Colonic mucosa (tissue), 4 donors: ENCODE measurements at regions not wholly inside any gene's neighbourhood (a gene's known extent, or its start where the extent isn't known, plus 50 kb on each side); places are given as distances from the start of the nearest gene placed in this dataset.

ENCODE experiments used
- DNase-seq: peaks from one replicate; pipeline ENCODE4 v3.0.0-alpha.2; 2020
- H3K27ac ChIP-seq: fragments of 200-600 bp; one replicate; pipeline ENCODE4 v1.8.0; 2021
- H3K27me3 ChIP-seq: fragments of 200-600 bp; one replicate; pipeline ENCODE4 v1.8.0; 2021
- H3K36me3 ChIP-seq: fragments of 200-600 bp; one replicate; pipeline ENCODE4 v1.8.0; 2021
- H3K4me1 ChIP-seq: fragments of 200-600 bp; one replicate; pipeline ENCODE4 v1.8.0; 2021; ENCODE audit warnings: mild to moderate bottlenecking
- H3K4me3 ChIP-seq: fragments of 200-600 bp; one replicate; pipeline ENCODE4 v1.8.0; 2021
- H3K9ac ChIP-seq, 2 donors: one replicate each; pipeline ENCODE4 v1.7.0; 2013; ENCODE audit warnings: control low read depth in 2 of 2, low read depth in 2 of 2, low read length in 2 of 2
- H3K9me3 ChIP-seq: fragments of 200-600 bp; one replicate; pipeline ENCODE4 v1.8.0; 2021
- intact Hi-C: fragments of 100-400 bp; cut with DNase I; formaldehyde crosslinking; loops from one replicate; pipeline ENCODE4 v1.14.1; 2022
- TF ChIP-seq, protein P1 (sequence below): fragments of 200-600 bp; IDR thresholded peaks from one replicate; pipeline ENCODE4 v1.8.0; 2022; ENCODE audit warnings: antibody characterized with exemption, mild to moderate bottlenecking
- donor health status: healthy.
- donor health status: DM: no; HTN: no; CAD: no.
- donor health status: DM: no; HTN: no; CAD: no.

DNA sequence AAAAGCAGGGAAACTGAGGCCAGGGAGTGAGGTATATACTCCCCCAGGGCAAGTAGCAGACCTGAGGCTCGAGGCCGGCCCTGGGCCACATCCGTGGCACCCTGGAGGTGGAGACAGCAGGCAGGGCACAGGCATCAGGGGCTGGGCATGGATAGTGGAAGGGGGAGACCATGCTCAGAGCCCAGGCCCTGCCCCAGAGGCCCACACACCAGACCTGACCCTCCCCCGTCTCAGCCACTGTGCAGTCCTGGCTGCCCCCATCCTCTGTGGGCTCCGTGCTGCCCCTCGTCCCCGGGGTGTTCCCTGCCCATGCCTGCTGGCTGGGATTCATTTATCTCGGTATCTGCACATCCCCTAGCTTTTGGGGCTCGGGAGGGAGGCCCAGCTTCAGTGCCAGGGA, 103.1 kb upstream of the NKX1-1 start:
- DNase-seq, result no peak
- TF ChIP-seq, protein P1, sequence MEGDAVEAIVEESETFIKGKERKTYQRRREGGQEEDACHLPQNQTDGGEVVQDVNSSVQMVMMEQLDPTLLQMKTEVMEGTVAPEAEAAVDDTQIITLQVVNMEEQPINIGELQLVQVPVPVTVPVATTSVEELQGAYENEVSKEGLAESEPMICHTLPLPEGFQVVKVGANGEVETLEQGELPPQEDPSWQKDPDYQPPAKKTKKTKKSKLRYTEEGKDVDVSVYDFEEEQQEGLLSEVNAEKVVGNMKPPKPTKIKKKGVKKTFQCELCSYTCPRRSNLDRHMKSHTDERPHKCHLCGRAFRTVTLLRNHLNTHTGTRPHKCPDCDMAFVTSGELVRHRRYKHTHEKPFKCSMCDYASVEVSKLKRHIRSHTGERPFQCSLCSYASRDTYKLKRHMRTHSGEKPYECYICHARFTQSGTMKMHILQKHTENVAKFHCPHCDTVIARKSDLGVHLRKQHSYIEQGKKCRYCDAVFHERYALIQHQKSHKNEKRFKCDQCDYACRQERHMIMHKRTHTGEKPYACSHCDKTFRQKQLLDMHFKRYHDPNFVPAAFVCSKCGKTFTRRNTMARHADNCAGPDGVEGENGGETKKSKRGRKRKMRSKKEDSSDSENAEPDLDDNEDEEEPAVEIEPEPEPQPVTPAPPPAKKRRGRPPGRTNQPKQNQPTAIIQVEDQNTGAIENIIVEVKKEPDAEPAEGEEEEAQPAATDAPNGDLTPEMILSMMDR, result no peak
- Histone ChIP-seq H3K27me3 (no peaks in the 10 kb centered on the region), H3K36me3 (no peaks in the 10 kb centered on the region), H3K9me3 (no peaks in the 10 kb centered on the region), H3K4me1 (no peaks in the 10 kb centered on the region), H3K9ac (no peak overlapping the region), H3K4me3 (no peak overlapping the region), H3K27ac (no peak overlapping the region)
- intact Hi-C loops, result no loop called here

DNA sequence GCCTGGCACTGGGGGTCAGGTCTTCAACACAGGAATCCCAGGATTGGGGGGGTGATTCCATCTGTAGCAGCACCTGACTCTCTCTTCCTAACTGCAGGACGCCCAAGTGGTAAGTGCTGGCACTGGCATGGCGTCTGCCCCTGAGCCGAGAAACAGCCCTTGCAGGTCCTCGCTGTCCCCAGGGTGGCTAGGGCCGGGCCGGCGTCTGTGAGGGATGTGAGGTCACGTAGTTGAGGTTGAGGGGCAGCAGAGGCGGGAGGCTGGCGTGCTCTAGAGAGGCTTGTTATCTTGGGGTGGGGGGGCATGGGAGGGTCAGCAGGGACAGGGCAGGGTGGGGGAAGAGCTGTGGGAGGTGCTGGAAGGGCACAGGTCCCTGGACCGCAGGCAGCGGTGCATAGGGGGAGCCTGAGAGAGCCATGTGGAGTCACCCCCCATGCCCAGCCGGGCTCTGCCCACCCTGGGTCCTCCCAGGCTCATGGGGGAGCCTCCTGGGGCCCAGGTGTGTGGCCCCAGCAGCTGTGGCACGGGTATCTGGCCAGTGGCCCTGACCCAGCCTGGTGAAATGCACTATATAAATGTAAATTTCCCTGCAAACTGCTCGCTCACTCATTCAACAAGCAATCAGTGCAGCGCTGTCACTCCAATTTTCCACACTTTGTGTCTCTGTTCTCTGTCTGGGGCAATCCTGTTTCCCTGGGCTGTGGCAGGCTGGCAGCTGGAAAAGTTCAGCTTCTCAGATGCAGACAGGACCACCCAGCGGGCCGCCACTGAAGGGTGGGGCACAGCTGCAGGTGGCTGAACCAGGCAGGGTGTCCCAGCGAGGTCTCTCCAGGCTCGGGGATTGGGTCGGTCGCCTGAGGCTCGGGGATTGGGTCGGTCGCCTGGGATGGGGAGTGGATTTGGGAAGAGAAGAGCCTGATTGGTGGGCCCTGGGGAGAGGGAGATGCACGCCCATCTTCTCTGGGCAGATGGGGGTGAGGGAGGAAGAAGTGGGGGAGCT, 102.2 kb upstream of the NKX1-1 start:
- Histone ChIP-seq H3K27ac (no peak overlapping the region), H3K36me3 (no peaks in the 10 kb centered on the region), H3K4me3 (no peak overlapping the region), H3K27me3 (no peaks in the 10 kb centered on the region), H3K9ac (no peak overlapping the region), H3K9me3 (no peaks in the 10 kb centered on the region), H3K4me1 (no peaks in the 10 kb centered on the region)
- TF ChIP-seq, protein P1, result no peak
- DNase-seq, result no peak
- intact Hi-C loops, result no loop called here

GRCh38 chr4:1506956-1507721, 100.9 kb upstream of the NKX1-1 start:
- no peak overlapping the region for H3K27ac ChIP-seq
- no peaks in the 10 kb centered on the region for H3K36me3 ChIP-seq
- no peaks in the 10 kb centered on the region for H3K9me3 ChIP-seq
- intact Hi-C loops, result no loop called here
- no peaks in the 10 kb centered on the region for H3K27me3 ChIP-seq
- TF ChIP-seq, protein P1, result no peak
- H3K4me3 ChIP-seq, result no peak overlapping the region
- no peak overlapping the region for H3K9ac ChIP-seq
- no peaks in the 10 kb centered on the region for H3K4me1 ChIP-seq
- DNase-seq, result no peak

DNA sequence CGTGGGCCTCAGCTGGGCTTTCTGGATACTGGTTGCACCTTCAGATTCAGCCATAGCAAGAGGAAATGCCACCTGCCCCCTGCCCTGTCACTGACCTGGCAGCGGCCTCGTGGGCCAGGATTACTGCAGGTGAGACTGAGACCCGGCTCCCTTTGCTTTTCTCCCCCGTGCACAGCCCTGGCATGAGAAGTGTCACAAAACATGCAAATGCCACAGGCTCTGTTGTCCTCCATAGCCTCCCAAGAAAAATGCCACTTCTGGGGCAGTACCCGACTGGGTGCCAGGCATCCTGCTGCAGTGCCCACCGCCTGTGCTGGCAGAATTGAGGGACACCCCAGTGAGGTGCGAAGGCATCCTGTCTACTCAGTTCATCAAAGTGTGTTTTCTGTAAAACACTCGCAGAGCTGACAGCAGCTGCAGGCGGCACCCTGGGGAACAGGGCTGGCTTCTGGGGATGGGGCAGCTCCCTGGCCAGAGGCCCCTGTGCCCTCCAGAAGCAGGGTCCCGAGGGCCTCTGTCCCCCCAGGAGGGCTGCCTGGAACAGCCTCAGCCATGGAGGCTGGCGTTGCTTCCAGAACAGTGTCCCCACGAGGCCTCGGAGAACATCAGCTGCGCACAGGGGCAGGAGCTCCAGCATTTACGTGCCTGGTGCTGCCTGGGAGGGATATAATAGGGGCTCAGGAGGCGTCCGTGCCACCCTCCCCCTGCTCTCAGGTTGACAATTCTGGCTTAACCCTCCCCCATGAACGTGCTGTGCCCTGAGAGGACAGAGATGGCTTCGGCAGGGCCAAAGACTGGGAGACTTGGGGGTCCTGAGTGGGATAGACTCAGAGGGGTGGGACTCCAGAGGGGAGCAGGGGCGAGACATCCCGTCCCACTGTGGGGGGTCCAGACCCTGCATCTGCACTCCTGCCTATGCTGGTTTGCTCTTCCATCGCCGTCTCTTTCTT, 99.5 kb upstream of the NKX1-1 start:
- Histone ChIP-seq H3K9ac (no peak overlapping the region), H3K4me1 (no peaks in the 10 kb centered on the region), H3K4me3 (no peak overlapping the region), H3K27me3 (no peaks in the 10 kb centered on the region), H3K27ac (no peak overlapping the region), H3K9me3 (no peaks in the 10 kb centered on the region), H3K36me3 (no peaks in the 10 kb centered on the region)
- intact Hi-C loops, result no loop called here
- TF ChIP-seq, protein P1, result no peak
- no peak for DNase-seq
